ENCODE measurements at regions not wholly inside any gene's neighbourhood (a gene's known extent, or its start where the extent isn't known, plus 50 kb on each side); places are given as distances from the start of the nearest gene placed in this dataset.

- TF ChIP-seq CTCF (IDR thresholded peaks at IDR 0.05; ENCODE audit: extremely low read depth in 1 of 2, insufficient read depth in 1 of 2, low read depth in 1 of 2, low read length in 2 of 2) (no peak), POLR2AphosphoS5 (IDR thresholded peaks at IDR 0.05; ENCODE audit: insufficient read depth, low read depth, low read length) (no peak), EZH2 (IDR thresholded peaks at IDR 0.05; ENCODE audit: borderline replicate concordance, low read depth, low read length, severe bottlenecking) (no peak), POLR2A (IDR thresholded peaks at IDR 0.05; ENCODE audit: low read depth, low read length) (no peak), MAX (IDR thresholded peaks at IDR 0.05; ENCODE audit: insufficient read depth, insufficient read length) (no peak), FOS (IDR thresholded peaks at IDR 0.05; ENCODE audit: borderline replicate concordance, insufficient read depth, low read length) (no peak), GATA2 (IDR thresholded peaks at IDR 0.05; ENCODE audit: insufficient read depth, insufficient read length, low read depth, low read length) (no peak), MYC (IDR thresholded peaks at IDR 0.05; ENCODE audit: low read depth, low read length) (no peak)
Observed at GRCh38 chr5:168211245-168211644, 80.2 kb upstream of the WWC1 start.

Data from endothelial cell of umbilical vein (primary cell).